ES-I3 (cell line): ENCODE measurements at regions not wholly inside any gene's neighbourhood (a gene's known extent, or its start where the extent isn't known, plus 50 kb on each side); places are given as distances from the start of the nearest gene placed in this dataset.

Experiments used
- H3K36me3 ChIP-seq: 2 replicates; pipeline ENCODE4 v1.6.1; 2013; ENCODE audit warnings: mild to moderate bottlenecking, low read length, control low read depth, moderate library complexity; ENCODE audit not compliant: insufficient read depth
- H3K4me1 ChIP-seq: 2 replicates; pipeline ENCODE4 v1.6.1; 2013; ENCODE audit warnings: mild to moderate bottlenecking, control low read depth, low read length; ENCODE audit not compliant: insufficient read depth
- H3K9ac ChIP-seq: 2 replicates; pipeline ENCODE4 v1.6.1; 2013; ENCODE audit warnings: low read depth, mild to moderate bottlenecking, low read length, moderate library complexity
- H3K9me3 ChIP-seq: 2 replicates; pipeline ENCODE4 v1.6.1; 2013; ENCODE audit warnings: mild to moderate bottlenecking, low read length, moderate library complexity; ENCODE audit not compliant: control insufficient read depth, insufficient read depth

DNA sequence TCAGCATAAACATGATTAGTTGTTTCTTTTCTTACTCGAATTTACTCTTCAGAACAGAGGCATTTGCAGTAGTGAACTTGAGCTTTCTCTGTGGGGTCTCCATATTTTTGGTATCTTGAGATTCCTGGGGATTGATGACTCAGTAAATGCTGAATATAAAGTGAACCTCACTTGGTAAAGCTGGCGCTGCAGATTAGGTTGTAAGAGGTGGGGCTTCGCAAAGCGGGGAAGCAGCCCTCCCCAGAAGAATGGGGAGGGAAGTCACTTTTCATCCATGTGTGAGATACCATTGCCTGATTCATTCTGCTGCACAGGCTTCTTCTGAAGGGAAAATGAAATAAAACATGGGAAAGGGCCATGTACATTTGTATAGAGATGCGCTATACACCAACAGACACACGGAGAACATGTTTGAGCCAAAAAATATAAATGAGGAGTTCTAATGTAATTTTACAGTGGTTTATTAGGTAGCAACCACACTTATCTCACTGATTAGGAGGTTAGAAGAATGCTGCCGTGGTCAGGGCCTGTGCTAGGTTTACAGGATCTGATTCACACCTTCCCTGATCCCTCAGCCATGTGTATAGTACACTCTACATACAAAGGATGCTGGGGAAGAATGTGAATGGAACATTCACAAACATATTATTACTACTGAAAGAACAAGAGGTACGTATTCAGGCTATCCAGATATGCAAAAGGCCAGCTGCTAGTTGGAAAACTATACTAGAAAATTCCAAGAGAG, 63.5 kb downstream of the DNTTIP2 start:
- Histone ChIP-seq H3K9me3 (no peaks in the 10 kb centered on the region), H3K4me1 (peaks cover 65% of the 10 kb centered on the region), H3K9ac (no peak overlapping the region), H3K36me3 (no peaks in the 10 kb centered on the region)

DNA sequence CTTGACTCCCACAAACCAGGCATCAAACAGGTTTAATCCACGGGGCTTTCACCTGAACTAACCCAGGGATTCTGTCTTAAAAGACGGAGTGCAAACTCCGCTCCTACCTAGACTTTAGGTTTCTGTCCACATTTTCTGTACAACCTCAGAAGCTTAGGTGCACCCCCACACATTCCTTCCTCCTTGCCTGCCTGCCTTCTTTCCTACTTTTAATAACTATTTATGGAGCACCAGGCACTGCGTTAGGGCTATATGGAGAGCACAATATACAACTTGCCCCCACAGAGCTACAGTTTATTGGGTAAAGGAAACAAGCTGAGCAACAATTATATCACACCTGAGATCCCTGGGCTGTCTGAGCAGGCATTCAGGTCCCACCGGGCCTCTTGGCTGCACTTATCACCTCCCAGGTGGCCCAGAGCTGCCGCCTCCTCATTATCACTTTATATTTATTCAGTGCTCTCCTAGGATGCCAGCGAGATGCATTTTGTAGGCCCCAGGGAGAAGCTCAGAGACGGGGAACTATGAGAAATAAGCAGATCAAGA, 64.1 kb downstream of the DNTTIP2 start:
- no peaks in the 10 kb centered on the region for H3K9me3 ChIP-seq
- H3K36me3 ChIP-seq = no peaks in the 10 kb centered on the region
- H3K9ac ChIP-seq = no peak overlapping the region
- peaks cover 58% of the 10 kb centered on the region for H3K4me1 ChIP-seq

DNA sequence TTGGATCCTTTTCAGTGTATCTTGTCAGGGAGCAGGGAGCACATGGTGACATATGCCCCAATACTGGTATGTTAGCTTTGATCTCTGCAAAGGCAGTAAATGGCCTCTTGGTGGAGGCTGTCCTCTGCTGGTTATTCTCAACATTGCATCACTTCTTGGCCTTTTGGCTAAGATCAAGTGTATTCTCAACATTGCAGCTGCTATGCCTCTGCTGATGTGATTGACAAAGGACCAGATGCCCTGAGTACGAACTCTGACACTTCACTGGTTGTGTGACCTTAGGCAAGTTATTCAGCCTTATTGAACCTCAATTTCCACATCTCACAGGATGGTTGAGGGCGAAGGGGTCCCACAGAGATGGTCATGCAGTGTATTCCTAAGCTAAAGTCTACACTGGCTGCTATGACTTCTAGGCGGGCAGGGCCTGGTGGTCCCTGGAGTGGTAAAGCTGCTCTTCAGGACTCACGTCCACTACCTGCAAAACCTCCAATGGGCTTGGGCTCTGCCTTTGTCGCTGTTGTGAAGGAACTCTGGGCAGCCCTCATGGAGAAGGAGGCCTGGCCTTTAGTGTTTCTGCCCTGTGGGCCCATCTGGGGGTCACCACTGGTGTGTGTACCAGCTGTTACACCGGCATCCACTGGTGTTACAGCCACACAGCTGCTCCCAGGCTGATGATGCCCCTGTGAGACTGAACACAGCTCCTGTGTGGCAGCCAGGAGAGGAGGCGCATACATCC, 64.8 kb downstream of the DNTTIP2 start:
- H3K4me1 ChIP-seq = peaks cover 57% of the 10 kb centered on the region

DNA sequence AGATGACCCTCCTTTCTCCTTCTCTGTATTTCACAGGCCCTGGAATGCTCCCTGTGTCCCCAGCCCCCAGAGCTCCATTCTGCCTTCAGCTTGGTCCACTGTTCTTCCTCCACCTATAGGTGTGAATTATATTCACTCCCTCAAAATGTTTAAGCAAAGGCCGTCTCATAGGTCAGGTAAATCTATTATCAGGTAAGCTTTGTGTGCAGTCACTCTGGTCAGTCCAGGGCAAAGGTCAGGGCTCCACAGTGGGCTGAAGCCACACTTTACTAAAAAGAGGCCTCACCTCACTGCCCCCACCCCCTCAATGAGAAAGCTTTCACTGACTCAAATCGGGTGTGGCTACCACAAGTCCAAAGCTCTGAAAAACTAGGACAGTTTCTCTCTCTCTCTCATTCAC, 65.9 kb downstream of the DNTTIP2 start:
- H3K4me1 ChIP-seq = peaks cover 51% of the 10 kb centered on the region
- H3K9ac ChIP-seq = no peak overlapping the region
- peaks cover 6% of the 10 kb centered on the region; the same call in 1 of the 2 replicates for H3K9me3 ChIP-seq
- no peaks in the 10 kb centered on the region for H3K36me3 ChIP-seq

More for the DNA sequence above, 64.8 kb downstream of the DNTTIP2 start:
- H3K9ac ChIP-seq = no peak overlapping the region
- H3K9me3 ChIP-seq = no peaks in the 10 kb centered on the region
- H3K36me3 ChIP-seq = no peaks in the 10 kb centered on the region

DNA sequence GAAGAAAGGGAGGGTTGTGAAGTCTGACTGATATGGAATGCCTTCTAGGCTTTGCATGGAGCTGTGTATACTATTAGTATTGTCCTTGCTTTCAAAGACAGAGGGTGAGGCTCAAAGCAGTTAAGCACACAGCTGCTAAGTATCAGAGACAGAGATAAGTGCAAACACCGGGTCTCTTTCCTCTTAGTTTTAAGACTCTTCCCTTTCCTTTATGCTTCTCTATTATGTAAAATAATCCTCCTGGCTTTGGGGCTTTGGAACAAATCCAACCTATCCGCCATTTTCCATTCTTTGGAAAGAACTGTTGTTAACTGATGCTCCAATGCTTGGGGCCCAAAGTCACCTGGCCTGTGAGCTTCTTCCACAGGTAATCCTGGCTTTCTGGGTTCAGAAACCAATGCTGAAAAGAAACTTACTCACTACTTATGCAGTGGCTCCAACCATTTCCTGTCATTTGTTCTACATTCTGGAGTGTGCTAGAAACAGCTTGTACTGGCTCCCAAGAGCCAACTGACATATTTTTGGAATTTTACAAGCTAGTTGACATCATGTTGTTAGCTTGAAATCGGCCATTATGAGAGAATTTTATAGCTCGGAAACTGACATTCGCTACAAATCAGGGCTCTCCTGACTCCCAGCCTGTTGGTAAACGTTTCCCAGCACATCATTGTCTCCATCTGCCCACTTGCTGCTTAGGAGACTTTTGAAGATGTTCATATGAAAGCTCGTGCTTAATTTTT, 67.5 kb downstream of the DNTTIP2 start:
- Histone ChIP-seq H3K9me3 (peaks cover 7% of the 10 kb centered on the region), H3K4me1 (peaks cover 36% of the 10 kb centered on the region), H3K36me3 (no peaks in the 10 kb centered on the region), H3K9ac (no peak overlapping the region)

DNA sequence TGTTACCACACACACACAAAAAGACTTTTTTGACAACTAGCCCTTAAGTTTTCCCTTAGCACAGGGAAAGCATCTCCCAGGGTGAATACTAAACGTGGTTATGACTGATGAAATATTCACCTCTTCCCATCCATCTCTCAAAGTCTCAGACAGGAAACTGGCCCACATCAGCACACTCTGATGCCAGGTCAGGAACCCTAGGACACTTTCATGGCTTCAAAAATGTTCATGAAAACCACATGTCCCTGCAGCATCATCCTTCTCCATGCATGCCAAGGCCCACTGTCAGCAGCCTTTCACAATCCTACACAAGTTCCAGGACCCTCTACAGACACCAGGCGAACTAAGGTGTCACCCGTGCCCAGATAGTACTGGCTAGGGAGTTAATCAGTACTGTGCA, 68.7 kb downstream of the DNTTIP2 start:
- Histone ChIP-seq H3K9me3 (peaks cover 7% of the 10 kb centered on the region), H3K36me3 (no peaks in the 10 kb centered on the region), H3K4me1 (peaks cover 30% of the 10 kb centered on the region), H3K9ac (no peak overlapping the region)

DNA sequence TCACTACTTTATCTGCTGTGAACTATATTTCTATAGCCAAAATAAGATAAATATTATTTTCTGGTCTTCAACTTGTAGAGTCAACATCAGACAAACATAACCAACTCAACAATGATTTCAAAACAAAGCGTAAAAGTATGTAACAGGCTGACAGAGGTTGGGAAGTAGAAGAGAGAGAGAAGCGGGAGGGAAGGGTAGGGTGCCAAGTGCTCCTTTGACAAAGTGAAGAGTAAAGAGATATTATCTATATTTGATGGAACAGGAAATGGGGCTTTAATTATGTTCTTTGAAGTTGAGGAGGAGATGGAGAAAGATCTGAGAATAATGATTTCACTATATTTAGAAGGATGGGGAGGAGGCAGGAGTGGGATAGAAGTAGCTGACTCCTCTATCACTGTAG, 70.1 kb downstream of the DNTTIP2 start:
- Histone ChIP-seq H3K4me1 (peaks cover 18% of the 10 kb centered on the region), H3K9ac (no peak overlapping the region), H3K36me3 (no peaks in the 10 kb centered on the region), H3K9me3 (peaks cover 7% of the 10 kb centered on the region)

DNA sequence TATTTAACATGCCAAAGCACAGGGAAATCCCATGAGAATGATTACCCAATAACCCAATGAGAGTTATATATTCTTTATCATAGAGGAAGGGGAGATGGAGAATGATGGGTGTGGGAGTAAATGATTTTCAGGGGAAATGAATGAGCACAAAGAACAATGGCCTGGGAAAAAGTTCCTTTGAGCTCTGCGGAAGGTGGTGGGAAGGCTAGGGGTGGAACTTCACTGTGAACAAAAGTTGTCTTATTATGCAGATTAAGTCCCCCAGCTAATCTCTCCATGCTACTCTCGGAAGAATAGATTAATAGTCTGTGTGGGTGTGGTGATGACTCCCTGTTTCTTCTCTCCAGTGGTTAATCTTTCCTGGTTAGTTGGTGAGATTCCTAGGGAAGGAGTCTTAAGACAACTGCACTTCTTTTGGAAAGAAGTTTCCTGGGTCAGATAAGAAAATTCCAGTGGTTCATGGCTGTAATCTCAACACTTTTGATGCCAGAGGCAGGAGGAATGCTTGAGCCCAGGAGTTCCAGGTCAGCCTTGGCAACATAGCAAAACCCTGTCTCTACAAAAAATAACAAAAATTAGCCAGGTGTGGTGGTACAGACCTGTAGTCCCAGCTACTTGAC, 71.6 kb downstream of the DNTTIP2 start:
- no peaks in the 10 kb centered on the region for H3K36me3 ChIP-seq
- H3K4me1 ChIP-seq = 0 out of 2 replicates have a peak, but pooled peaks cover 4% of the 10 kb centered on the region
- H3K9me3 ChIP-seq = peaks cover 7% of the 10 kb centered on the region
- H3K9ac ChIP-seq = no peak overlapping the region

DNA sequence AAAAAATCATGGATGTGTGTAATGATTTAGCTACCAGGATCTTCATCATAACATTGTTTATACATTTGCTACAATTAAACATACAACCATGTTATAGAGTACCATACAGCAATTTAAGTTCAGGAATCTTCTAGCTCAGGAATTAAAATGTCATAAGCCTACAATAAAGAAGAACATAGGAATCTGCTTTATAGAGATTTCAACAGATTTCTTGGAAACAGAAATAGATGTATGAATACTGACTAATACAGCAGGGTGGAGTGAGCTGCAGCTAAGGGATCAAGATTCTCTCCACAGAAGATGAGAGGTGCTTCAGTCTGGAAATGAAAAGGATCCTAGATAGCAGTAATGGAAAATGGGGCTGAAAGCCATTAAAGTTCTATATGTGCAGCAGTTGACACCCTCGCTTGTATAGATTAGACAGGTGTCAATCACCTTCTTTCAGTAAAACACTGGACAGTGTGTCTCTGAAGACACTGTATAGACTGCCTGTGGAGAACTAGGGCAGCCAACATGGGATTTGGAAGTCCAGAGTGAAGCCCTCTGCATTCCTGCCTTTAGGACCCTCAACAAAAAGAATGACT, 73.9 kb downstream of the DNTTIP2 start:
- Histone ChIP-seq H3K4me1 (no peaks in the 10 kb centered on the region), H3K9ac (no peak overlapping the region), H3K36me3 (no peaks in the 10 kb centered on the region), H3K9me3 (peaks cover 7% of the 10 kb centered on the region)

DNA sequence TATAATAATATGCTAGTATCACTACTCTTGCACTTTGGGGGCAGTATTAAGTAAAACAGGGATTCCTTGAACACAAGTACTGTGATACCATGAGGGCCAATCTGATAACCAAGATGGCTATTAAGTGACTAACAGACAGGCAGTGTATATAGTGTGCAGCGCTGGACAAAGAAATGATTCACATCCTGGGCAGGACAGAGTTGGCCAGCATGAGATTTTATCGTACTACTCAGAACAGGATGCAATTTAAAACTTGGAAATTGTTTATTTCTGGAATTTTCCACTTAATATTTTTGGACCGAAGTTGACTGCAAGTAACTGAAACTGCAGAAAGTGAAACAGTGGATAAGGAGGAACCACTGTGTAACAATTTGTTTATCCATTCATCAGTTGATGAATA, 74.6 kb downstream of the DNTTIP2 start:
- Histone ChIP-seq H3K9me3 (peaks cover 7% of the 10 kb centered on the region), H3K9ac (no peak overlapping the region), H3K4me1 (no peaks in the 10 kb centered on the region), H3K36me3 (no peaks in the 10 kb centered on the region)

DNA sequence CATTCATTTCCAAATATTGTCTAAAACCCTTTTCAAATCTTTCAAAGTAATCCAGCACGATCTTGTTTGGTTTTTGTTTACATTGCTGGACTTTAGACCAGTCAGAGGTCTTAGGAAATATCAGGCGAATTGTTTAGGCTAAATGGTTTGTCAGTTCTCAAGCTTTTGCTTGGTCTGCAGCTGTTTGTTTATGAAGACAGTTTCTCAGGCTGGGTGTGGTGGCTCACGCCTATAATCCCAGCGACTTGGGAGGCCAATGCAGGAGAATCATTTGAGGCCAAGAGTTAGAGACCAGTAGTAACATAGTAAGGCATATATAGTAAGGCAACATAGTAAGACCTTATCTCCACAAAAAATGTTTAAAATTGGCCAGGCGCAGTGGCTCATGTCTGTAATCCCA, 77.5 kb downstream of the DNTTIP2 start:
- Histone ChIP-seq H3K9ac (no peak overlapping the region), H3K4me1 (no peaks in the 10 kb centered on the region), H3K36me3 (no peaks in the 10 kb centered on the region), H3K9me3 (no peaks in the 10 kb centered on the region; the same call in 1 of the 2 replicates)

DNA sequence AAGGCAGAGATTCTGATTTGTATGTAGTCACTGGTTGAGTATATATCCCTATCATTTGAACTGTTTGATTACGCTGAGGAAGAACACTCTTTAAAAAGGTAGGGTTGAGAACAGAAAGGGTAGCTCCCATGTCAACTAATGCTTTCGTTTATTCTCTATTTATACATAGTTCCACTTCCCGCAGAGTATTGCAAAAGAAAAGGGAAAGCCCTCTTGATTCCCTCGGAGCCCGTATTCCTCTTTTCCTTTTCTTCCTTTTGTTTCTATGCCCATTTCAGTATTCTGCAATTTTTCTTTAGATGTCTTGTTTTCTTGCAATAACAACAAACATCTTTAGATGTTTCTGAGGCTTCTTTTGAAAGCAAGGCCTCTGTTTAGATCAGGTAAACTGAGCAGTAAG, 78.2 kb downstream of the DNTTIP2 start:
- no peaks in the 10 kb centered on the region for H3K36me3 ChIP-seq

DNA sequence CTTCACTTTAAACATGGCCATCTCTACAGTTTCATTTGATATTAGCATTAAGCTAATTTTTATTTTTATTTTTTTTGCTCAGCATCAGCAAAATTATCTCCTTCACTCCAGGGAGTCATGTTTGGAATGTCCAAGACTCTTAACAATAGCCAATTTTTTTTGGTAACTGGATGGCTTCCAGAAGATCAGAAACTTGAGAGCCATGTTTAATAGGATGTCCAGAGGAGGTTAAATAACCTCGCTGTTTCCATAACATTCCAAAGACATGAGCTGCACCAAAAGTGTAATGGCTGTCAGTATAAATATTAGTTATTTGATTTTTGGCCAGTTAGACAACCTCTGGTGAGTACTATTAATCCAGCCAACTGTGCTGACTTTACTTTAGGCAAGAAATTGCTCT, 80.7 kb downstream of the DNTTIP2 start:
- Histone ChIP-seq H3K9me3 (no peaks in the 10 kb centered on the region; the same call in 1 of the 2 replicates), H3K9ac (no peak overlapping the region), H3K4me1 (no peaks in the 10 kb centered on the region), H3K36me3 (no peaks in the 10 kb centered on the region)

More for the DNA sequence above, 78.2 kb downstream of the DNTTIP2 start:
- Histone ChIP-seq H3K9ac (no peak overlapping the region), H3K4me1 (no peaks in the 10 kb centered on the region), H3K9me3 (no peaks in the 10 kb centered on the region; the same call in 1 of the 2 replicates)

DNA sequence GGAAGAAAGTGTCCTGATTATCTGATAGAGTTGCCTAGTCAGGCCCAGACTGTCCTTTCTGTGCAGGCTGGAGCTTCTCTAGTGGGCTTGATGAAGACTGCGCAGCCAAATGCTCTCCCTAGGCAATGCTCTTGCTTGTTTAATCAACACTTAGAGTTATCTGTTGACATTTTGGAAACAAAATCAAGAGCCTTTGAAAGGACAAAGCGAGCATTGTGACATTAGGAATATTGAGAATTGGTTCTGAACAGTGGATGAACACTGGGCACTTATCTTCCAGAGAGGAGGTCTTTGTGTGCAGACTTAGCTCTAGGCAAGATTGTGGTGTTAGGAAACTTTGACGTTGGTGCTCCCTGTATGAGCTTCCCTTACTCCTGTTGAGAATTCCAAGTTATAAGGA, 94.5 kb downstream of the DNTTIP2 start:
- H3K9me3 ChIP-seq = peaks cover 2% of the 10 kb centered on the region; the same call in 1 of the 2 replicates
- H3K9ac ChIP-seq = no peak overlapping the region
- no peaks in the 10 kb centered on the region for H3K36me3 ChIP-seq
- H3K4me1 ChIP-seq = peaks cover 4% of the 10 kb centered on the region
